CD4-positive, alpha-beta T cell (primary cell): ENCODE measurements at regions not wholly inside any gene's neighbourhood (a gene's known extent, or its start where the extent isn't known, plus 50 kb on each side); places are given as distances from the start of the nearest gene placed in this dataset.

Experiments used
- ATAC-seq: fragments of 200-7000 bp; cut with Tn5 transposase; one replicate; pipeline ENCODE4 v1.10.0; 2022; ENCODE audit warnings: mild to moderate bottlenecking; ENCODE audit not compliant: poor library complexity
- CTCF ChIA-PET: fragments of 350-600 bp; sonication (Branson Sonifier 250); formaldehyde crosslinking; loops from one replicate; lab custom pipeline; 2021; ENCODE audit warnings: antibody characterized with exemption, inconsistent platforms; lab: Charles Lee
- POLR2A ChIA-PET: fragments of 350-600 bp; sonication (Branson Sonifier 250); formaldehyde crosslinking; loops from one replicate; lab custom pipeline; 2021; ENCODE audit warnings: antibody characterized with exemption, inconsistent platforms; lab: Charles Lee
- DNase-seq, 14 experiments: peaks; one replicate each; pipeline ENCODE4 v3.0.0-alpha.2; 2013 to 2020; ENCODE audit warnings: mixed read lengths in 2 of 14
- H3K27ac ChIP-seq, 2 donors: one replicate each; pipeline versions ENCODE4 v1.5.1 to v1.7.0; 2013; ENCODE audit warnings: low read length in 2 of 2, low read depth in 1 of 2, mild to moderate bottlenecking in 1 of 2
- H3K27me3 ChIP-seq, 2 experiments: 1 replicate in 1 of 2; 2 replicates in 1 of 2; pipeline versions ENCODE4 v1.6.1 to v1.7.0; 2013; ENCODE audit warnings: low read length in 2 of 2, control low read depth in 1 of 2, mild to moderate bottlenecking in 1 of 2, moderate library complexity in 1 of 2; ENCODE audit not compliant: insufficient read depth in 2 of 2, control insufficient read depth in 1 of 2
- H3K36me3 ChIP-seq: one replicate; pipeline ENCODE4 v1.6.1; 2013; ENCODE audit warnings: low read length, control low read depth; ENCODE audit not compliant: insufficient read depth
- H3K4me1 ChIP-seq: one replicate; pipeline ENCODE4 v1.6.1; 2013; ENCODE audit warnings: low read length, control low read depth; ENCODE audit not compliant: insufficient read depth
- H3K4me3 ChIP-seq: one replicate; pipeline ENCODE4 v1.5.1; 2013; ENCODE audit warnings: mild to moderate bottlenecking, low read length, moderate library complexity
- H3K9me3 ChIP-seq, 2 experiments: 1 replicate in 1 of 2; 2 replicates in 1 of 2; pipeline versions ENCODE4 v1.6.1 to v1.7.0; 2013; ENCODE audit warnings: low read length in 2 of 2, mild to moderate bottlenecking in 2 of 2, control low read depth in 1 of 2, moderate library complexity in 1 of 2; ENCODE audit not compliant: control insufficient read depth in 1 of 2, insufficient read depth in 1 of 2
- H3K27ac Mint-ChIP-seq: one replicate; pipeline ENCODE4 v1.8.0; 2020; ENCODE audit warnings: mixed read lengths
- H3K27me3 Mint-ChIP-seq: one replicate; pipeline ENCODE4 v1.8.0; 2021; ENCODE audit warnings: mixed read lengths
- H3K36me3 Mint-ChIP-seq: one replicate; pipeline ENCODE4 v1.8.0; 2021; ENCODE audit warnings: low read depth, mixed read lengths
- H3K4me1 Mint-ChIP-seq: one replicate; pipeline ENCODE4 v1.8.0; 2021; ENCODE audit warnings: low read depth, mixed read lengths
- H3K4me3 Mint-ChIP-seq: one replicate; pipeline ENCODE4 v1.8.0; 2020; ENCODE audit warnings: mild to moderate bottlenecking, mixed read lengths
- H3K9me3 Mint-ChIP-seq: one replicate; pipeline ENCODE4 v1.8.0; 2020; ENCODE audit warnings: mixed read lengths
- intact Hi-C, 2 experiments: fragments of 100-400 bp; cut with DNase I in 1 of 2; cut with micrococcal nuclease in 1 of 2; formaldehyde crosslinking; loops; one replicate each; pipeline versions ENCODE4 v1.15.1 to v1.9.0; 2023 to 2025; cut with DNase I, micrococcal nuclease
- TF ChIP-seq, protein P1 (sequence below): fragments of 200-600 bp; IDR thresholded peaks from one replicate; pipeline ENCODE4 v1.8.0; 2022; ENCODE audit warnings: antibody characterized with exemption, mild to moderate bottlenecking

DNA sequence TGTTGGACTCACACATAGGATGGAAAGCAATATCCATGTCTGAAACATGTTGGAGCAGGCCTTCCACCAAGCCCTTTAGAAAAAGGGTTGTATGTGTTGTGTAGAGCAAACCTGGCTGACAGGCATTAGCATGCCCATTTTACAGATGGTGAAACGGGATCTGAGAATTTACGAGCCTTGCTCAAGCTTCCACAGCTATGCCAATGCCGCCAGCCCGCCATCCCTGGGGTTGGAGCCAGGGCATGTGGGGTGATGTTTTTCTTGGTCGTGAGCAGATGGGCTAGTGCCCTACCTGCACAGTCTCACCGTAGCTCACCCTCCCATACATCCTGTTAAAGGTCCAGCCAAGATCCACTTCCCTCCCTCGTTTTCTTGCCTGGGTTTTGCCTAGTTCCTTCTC lies 97.5 kb upstream of the TLE3 start:
- Histone ChIP-seq H3K9me3 (peaks cover 0 to 9% of the 10 kb centered on the region in 2 experiments), H3K36me3 (no peaks in the 10 kb centered on the region), H3K27me3 (no peaks in the 10 kb centered on the region), H3K4me3 (no peak overlapping the region), H3K27ac (no peak overlapping the region), H3K4me1 (peaks cover 13% of the 10 kb centered on the region)
- Mint-ChIP-seq H3K4me1 (peaks cover 7% of the 10 kb centered on the region), H3K27me3 (no peaks in the 10 kb centered on the region), H3K27ac (no peak overlapping the region), H3K9me3 (no peaks in the 10 kb centered on the region), H3K36me3 (no peaks in the 10 kb centered on the region), H3K4me3 (no peak overlapping the region)
- CTCF ChIA-PET, result no interaction called here
- no peak for DNase-seq
- POLR2A ChIA-PET, result no interaction called here
- ATAC-seq, result no peak
- TF ChIP-seq, protein P1, sequence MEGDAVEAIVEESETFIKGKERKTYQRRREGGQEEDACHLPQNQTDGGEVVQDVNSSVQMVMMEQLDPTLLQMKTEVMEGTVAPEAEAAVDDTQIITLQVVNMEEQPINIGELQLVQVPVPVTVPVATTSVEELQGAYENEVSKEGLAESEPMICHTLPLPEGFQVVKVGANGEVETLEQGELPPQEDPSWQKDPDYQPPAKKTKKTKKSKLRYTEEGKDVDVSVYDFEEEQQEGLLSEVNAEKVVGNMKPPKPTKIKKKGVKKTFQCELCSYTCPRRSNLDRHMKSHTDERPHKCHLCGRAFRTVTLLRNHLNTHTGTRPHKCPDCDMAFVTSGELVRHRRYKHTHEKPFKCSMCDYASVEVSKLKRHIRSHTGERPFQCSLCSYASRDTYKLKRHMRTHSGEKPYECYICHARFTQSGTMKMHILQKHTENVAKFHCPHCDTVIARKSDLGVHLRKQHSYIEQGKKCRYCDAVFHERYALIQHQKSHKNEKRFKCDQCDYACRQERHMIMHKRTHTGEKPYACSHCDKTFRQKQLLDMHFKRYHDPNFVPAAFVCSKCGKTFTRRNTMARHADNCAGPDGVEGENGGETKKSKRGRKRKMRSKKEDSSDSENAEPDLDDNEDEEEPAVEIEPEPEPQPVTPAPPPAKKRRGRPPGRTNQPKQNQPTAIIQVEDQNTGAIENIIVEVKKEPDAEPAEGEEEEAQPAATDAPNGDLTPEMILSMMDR, result no peak
- intact Hi-C loops, result no loop called here

DNA sequence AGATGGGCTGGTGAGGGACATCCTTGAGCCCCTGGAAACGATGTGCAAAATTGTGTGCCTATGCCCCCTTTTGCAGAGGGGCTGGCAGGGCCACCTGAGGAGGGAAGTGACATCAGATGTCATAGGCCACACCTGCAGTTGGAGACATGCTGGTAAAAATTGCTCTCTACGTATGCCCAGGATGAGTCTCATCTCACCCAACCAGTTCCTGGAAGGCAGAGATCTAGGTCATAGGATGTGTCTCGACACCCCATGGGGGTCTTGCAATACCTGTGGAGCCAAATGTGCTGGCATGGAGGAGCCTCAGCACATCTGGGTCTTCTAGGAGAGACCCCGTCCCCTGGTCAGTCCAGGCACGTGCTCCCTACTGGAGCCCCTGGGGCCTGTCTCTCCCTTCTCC lies 96.5 kb upstream of the TLE3 start:
- Histone ChIP-seq H3K4me1 (peaks cover 13% of the 10 kb centered on the region), H3K27ac (no peak overlapping the region), H3K36me3 (no peaks in the 10 kb centered on the region), H3K4me3 (no peak overlapping the region), H3K27me3 (no peaks in the 10 kb centered on the region), H3K9me3 (peaks cover 0 to 9% of the 10 kb centered on the region in 2 experiments)
- Mint-ChIP-seq H3K36me3 (no peaks in the 10 kb centered on the region), H3K27me3 (no peaks in the 10 kb centered on the region), H3K4me1 (peaks cover 7% of the 10 kb centered on the region), H3K27ac (no peak overlapping the region), H3K9me3 (no peaks in the 10 kb centered on the region), H3K4me3 (no peak overlapping the region)
- ChIA-PET CTCF (no interaction called here), POLR2A (no interaction called here)
- DNase-seq, result no peak
- TF ChIP-seq, protein P1, result no peak
- intact Hi-C loops, result no loop called here
- ATAC-seq, result no peak

DNA sequence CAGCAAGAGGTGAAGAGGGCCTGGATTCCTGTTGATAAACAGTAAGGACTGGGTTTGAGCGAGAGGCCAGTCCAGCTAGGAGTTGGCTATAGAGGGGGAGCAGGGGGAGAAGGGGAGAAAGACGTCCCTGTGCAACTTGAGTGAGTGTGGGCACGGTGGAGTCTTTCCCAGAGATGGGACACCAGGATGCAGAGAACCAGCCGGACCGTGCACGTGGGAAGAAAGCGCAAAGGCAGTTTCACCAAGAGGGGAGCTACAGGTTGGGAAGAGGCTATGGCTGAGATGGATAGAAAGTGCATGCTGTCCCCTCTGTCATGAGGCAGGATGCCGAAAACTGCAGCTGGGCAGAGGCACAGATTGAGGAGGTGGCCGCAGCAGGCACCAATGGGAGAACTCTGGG lies 96.0 kb upstream of the TLE3 start:
- Histone ChIP-seq H3K4me3 (no peak overlapping the region), H3K27me3 (no peaks in the 10 kb centered on the region), H3K9me3 (peaks cover 0 to 9% of the 10 kb centered on the region in 2 experiments), H3K27ac (no peak overlapping the region), H3K4me1 (peaks cover 13% of the 10 kb centered on the region), H3K36me3 (no peaks in the 10 kb centered on the region)
- POLR2A ChIA-PET, result no interaction called here
- TF ChIP-seq, protein P1, result no peak
- Mint-ChIP-seq H3K4me3 (no peak overlapping the region), H3K27ac (no peak overlapping the region), H3K36me3 (no peaks in the 10 kb centered on the region), H3K9me3 (no peaks in the 10 kb centered on the region), H3K4me1 (peaks cover 7% of the 10 kb centered on the region), H3K27me3 (no peaks in the 10 kb centered on the region)
- ATAC-seq (no peak), DNase-seq (no peak)
- intact Hi-C loops, result no loop called here
- CTCF ChIA-PET, result no interaction called here
